WTC11 (cell line): ENCODE measurements at regions not wholly inside any gene's neighbourhood (a gene's known extent, or its start where the extent isn't known, plus 50 kb on each side); places are given as distances from the start of the nearest gene placed in this dataset.

Source experiments
- ATF2 ChIP-seq: sonication (generic); formaldehyde crosslinking; IDR thresholded peaks from 2 replicates; pipeline ENCODE4 v1.8.1; 2022; ENCODE audit warnings: low read depth, missing genetic modification reagents, borderline replicate concordance
- CTCF ChIP-seq: fragments of 200-600 bp; IDR thresholded peaks from 2 replicates; pipeline ENCODE4 v1.8.0; 2022; ENCODE audit warnings: antibody characterized with exemption
- MAX ChIP-seq: sonication (generic); formaldehyde crosslinking; IDR thresholded peaks from 2 replicates; pipeline ENCODE4 v1.8.0; 2022; ENCODE audit warnings: mild to moderate bottlenecking, missing genetic modification reagents
- PREB ChIP-seq: sonication (generic); formaldehyde crosslinking; IDR thresholded peaks from 2 replicates; pipeline ENCODE4 v1.8.1; 2022; ENCODE audit warnings: mild to moderate bottlenecking, missing genetic modification reagents, moderate library complexity, borderline replicate concordance
- TEAD4 ChIP-seq: sonication (generic); formaldehyde crosslinking; IDR thresholded peaks from 2 replicates; pipeline ENCODE4 v1.8.0; 2022; ENCODE audit warnings: mild to moderate bottlenecking, missing genetic modification reagents
- ZNF138 ChIP-seq: sonication (generic); formaldehyde crosslinking; conservative IDR thresholded peaks from 2 replicates; pipeline ENCODE4 v1.8.1; 2022; ENCODE audit warnings: mild to moderate bottlenecking, moderate library complexity, missing genetic modification reagents
- TF ChIP-seq, protein P1 (sequence below): sonication (generic); formaldehyde crosslinking; IDR thresholded peaks from 2 replicates; pipeline ENCODE4 v1.8.1; 2023; ENCODE audit warnings: mild to moderate bottlenecking, missing genetic modification reagents, borderline replicate concordance
- TF ChIP-seq, protein P2 (sequence below): sonication (generic); formaldehyde crosslinking; IDR thresholded peaks from 2 replicates; pipeline ENCODE4 v1.8.1; 2023; ENCODE audit warnings: mild to moderate bottlenecking, missing genetic modification reagents, moderate library complexity

DNA sequence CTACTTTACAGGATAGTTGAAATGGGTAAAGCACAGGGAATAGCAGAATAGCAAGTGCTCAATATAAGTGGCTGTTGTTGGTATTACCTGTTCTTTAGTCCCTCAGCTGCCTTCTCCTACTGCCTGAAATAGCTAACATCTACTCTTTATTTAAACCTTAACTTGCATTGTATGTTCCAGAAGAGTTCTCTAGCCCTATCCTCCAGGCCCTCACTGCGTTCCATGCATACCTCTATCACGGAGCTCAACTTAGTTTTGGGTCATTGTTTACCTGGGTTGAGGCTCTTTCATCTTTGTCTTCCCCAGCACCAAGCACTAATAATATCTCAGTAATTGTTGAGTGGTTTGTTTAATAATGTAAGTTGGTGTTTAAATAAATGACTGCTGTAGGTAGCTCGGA, 242.2 kb upstream of the FANCL start:
- TF ChIP-seq MAX = no peak
- TF ChIP-seq, protein P1, sequence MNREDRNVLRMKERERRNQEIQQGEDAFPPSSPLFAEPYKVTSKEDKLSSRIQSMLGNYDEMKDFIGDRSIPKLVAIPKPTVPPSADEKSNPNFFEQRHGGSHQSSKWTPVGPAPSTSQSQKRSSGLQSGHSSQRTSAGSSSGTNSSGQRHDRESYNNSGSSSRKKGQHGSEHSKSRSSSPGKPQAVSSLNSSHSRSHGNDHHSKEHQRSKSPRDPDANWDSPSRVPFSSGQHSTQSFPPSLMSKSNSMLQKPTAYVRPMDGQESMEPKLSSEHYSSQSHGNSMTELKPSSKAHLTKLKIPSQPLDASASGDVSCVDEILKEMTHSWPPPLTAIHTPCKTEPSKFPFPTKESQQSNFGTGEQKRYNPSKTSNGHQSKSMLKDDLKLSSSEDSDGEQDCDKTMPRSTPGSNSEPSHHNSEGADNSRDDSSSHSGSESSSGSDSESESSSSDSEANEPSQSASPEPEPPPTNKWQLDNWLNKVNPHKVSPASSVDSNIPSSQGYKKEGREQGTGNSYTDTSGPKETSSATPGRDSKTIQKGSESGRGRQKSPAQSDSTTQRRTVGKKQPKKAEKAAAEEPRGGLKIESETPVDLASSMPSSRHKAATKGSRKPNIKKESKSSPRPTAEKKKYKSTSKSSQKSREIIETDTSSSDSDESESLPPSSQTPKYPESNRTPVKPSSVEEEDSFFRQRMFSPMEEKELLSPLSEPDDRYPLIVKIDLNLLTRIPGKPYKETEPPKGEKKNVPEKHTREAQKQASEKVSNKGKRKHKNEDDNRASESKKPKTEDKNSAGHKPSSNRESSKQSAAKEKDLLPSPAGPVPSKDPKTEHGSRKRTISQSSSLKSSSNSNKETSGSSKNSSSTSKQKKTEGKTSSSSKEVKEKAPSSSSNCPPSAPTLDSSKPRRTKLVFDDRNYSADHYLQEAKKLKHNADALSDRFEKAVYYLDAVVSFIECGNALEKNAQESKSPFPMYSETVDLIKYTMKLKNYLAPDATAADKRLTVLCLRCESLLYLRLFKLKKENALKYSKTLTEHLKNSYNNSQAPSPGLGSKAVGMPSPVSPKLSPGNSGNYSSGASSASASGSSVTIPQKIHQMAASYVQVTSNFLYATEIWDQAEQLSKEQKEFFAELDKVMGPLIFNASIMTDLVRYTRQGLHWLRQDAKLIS (CRISPR knock-in tag) = no peak
- TF ChIP-seq, protein P2, sequence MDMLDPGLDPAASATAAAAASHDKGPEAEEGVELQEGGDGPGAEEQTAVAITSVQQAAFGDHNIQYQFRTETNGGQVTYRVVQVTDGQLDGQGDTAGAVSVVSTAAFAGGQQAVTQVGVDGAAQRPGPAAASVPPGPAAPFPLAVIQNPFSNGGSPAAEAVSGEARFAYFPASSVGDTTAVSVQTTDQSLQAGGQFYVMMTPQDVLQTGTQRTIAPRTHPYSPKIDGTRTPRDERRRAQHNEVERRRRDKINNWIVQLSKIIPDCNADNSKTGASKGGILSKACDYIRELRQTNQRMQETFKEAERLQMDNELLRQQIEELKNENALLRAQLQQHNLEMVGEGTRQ (CRISPR knock-in tag) = no peak
- no peak for TF ChIP-seq ZNF138 (CRISPR knock-in tag)
- no peak for TF ChIP-seq CTCF
- no peak for TF ChIP-seq PREB (CRISPR knock-in tag)
- no peak for TF ChIP-seq TEAD4 (CRISPR knock-in tag)
- TF ChIP-seq ATF2 = no peak
